ACHN (cell line): ENCODE measurements at regions not wholly inside any gene's neighbourhood (a gene's known extent, or its start where the extent isn't known, plus 50 kb on each side); places are given as distances from the start of the nearest gene placed in this dataset.
"Not testable (repeated sequence)": the region's sequence is repeated elsewhere in the genome, so short reads cannot be mapped to it uniquely, and the experiment has no call there.

Source experiments
- DNase-seq: peaks from one replicate; pipeline ENCODE4 v3.0.0-alpha.2; 2015
- in situ Hi-C: cut with HindIII; loops from 2 replicates; pipeline ENCODE4 v1.10.0; 2017; ENCODE audit warnings: low sequenced_read_pairs, low pct_ligation_motif_present, low pct_unique_long_range_greater_than_20kb

DNA sequence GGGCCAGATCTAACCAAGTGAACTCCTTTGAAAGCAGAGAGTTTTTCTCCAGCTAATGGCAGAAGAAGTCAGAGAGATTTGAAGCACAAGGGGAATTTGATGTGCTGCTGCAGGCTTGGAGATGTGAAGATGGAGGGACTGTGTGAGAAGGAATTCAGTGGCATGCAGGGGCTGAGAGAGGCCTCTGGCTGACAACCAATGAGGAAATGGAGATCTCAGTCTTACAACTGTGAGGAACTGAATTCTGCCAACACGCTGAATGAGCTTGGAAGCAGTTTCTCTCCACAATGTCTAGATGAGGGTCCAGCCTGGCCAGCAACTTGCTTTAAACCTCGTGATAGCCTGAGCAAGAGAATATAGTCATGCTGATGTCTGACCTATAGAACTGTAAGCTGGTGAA, 224.1 kb upstream of the DPP10 start:
- in situ Hi-C loops: no loop called here
- no peak for DNase-seq

DNA sequence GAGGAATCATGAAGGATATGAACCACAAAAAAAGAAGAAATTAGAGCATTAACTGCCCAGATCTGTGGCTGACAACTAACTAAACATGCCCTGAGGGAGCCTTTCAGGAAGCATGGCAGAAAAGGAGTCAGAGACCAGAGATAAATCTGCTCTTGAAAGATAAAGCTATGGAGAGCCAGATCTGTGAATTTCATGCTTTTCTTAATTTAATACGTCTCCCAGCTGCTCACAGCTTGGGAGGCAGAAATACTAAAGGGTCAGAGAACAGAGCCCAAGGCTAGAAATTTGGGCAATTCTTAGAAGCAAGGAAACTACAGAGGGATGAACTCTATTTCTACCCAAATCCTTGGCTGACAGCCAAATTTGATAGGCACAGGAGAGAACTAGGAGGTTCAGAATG, 223.0 kb upstream of the DPP10 start:
- DNase-seq: no peak
- in situ Hi-C loops: no loop called here

- no peak for DNase-seq
- in situ Hi-C loops: no loop called here
Measured at GRCh38 chr2:114222344-114222743, 220.1 kb upstream of the DPP10 start.

GRCh38 chr2:114231921-114232320, 210.5 kb upstream of the DPP10 start:
- no peak for DNase-seq
- in situ Hi-C loops: no loop called here

- DNase-seq: no peak
- in situ Hi-C loops: no loop called here
Measured at GRCh38 chr2:114237331-114237730, 205.1 kb upstream of the DPP10 start.

DNA sequence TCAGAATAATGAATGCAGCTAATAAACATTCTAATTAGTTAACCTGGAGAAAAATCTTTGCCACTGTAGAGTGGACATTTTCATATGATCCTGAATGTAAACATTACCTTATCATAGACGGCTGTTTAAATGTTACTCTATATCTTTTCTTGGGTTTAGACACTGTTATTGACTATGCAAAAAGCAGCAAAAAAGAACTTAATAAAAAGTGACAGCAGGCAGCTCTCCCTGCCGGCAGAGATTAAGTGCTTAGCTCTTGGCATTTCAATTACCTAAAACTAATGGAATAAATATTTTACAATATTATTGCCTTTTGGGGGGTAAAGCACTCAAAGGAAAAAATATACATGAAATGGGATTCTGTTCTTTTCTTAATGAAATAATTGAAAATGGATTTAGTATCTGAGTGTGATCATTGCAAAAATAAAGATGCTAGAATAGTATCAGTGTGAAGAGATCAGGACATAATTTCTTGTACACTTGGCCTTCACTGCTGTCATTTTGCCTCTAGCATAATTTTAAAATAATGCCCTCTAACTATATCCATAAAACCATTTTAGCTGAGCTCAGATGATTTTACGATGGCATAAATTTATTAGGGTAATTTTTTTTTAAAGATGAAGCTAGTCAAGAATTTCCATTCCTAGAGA, 203.4 kb upstream of the DPP10 start:
- DNase-seq: no peak
- in situ Hi-C loops: no loop called here

- in situ Hi-C loops: no loop called here
- DNase-seq: no peak
Measured at GRCh38 chr2:114248648-114249047, 193.8 kb upstream of the DPP10 start.

GRCh38 chr2:114252713-114253112, 189.7 kb upstream of the DPP10 start:
- in situ Hi-C loops: no loop called here
- no peak for DNase-seq

- in situ Hi-C loops: no loop called here
- DNase-seq: no peak
Measured at GRCh38 chr2:114254875-114255274, 187.6 kb upstream of the DPP10 start.

DNA sequence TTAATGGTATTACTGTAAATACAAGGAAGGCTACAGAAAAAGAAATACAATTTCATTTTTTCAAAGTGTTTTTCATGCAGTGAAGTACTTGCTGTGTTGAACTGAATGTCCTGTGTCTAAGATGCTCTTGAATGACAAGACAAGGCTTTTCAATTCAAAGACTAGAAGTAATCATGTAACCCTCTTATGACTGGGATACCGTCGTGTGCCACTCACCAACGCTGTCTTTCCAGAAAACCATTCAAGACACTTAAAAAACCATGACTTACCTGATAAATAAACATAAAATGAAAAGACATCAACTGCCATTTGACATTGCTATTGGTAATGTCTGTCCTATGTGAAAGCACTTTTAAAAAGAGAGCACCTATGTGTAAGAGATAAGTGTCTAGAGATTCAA, 183.1 kb upstream of the DPP10 start:
- in situ Hi-C loops: no loop called here
- DNase-seq: no peak

- no peak for DNase-seq
Measured at GRCh38 chr2:114261366-114261765, 181.1 kb upstream of the DPP10 start.

DNA sequence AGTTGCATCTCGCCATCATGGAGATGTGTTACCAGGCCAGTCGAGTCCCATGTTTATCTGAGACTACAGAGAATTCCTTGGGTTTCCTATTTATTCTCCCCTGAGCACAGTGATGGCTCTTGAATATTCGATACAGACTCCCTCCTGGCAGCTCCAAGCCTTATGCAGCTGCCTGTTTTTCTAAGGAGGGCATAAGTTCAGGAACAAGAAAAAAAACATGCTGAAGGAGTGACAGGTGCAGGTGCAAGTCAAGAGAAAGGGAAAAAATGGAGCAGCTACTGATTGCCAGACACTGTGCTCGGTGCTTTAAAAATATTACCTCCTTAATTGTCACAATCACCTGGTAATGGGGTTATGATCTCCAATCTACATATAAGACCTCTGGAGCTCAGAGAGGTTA, 177.2 kb upstream of the DPP10 start:
- in situ Hi-C loops: no loop called here
- no peak for DNase-seq

More at GRCh38 chr2:114261366-114261765, 181.1 kb upstream of the DPP10 start:
- in situ Hi-C loops: no loop called here

- in situ Hi-C loops: no loop called here
- no peak for DNase-seq
Measured at GRCh38 chr2:114274957-114275356, 167.5 kb upstream of the DPP10 start.

DNA sequence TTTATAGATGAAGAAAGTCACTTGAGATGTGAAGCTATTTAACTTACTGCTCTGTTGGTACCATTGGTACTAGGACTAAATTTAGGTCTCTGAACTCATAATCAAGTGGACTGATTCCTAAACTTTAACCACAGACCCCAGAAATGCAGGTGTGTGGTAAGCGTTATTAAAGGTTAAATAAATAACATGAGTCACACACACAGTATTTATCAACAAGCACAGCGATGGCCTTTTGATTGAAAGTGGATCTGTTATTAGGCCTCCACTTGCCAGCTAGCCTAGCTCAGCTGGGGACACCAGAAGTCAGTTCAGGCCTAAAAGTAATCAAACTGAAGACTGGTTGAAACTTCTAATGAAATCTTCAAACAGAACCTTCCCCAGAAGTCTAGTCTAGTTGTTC, 161.3 kb upstream of the DPP10 start:
- in situ Hi-C loops: no loop called here

DNA sequence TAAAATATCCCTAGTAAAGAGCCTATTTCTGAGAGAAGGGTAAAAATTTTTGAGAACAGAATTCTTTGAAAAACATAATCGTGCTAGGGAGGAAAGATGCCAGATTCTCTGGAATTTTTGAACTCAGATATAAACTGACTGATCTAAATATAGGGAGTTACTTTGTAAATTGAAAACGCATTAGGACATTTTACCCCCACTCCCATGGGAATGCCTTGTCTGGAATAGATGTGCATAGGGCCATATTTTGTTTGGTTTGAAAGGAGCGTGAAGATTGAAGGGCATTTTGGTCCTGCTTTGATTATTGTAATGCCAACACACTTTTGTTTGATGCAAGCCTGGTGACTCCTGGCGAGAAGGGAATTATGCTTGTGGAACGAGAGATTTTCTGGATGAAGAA, 158.7 kb upstream of the DPP10 start:
- DNase-seq: no peak
- in situ Hi-C loops: no loop called here

More for the DNA sequence above, 161.3 kb upstream of the DPP10 start:
- DNase-seq: no peak

GRCh38 chr2:114286438-114286837, 156.0 kb upstream of the DPP10 start:
- no peak for DNase-seq
- in situ Hi-C loops: no loop called here

- in situ Hi-C loops: no loop called here
- no peak for DNase-seq
Measured at GRCh38 chr2:114293355-114293754, 149.1 kb upstream of the DPP10 start.

- in situ Hi-C loops: no loop called here
- DNase-seq: no peak
Measured at GRCh38 chr2:114294741-114295140, 147.7 kb upstream of the DPP10 start.

DNA sequence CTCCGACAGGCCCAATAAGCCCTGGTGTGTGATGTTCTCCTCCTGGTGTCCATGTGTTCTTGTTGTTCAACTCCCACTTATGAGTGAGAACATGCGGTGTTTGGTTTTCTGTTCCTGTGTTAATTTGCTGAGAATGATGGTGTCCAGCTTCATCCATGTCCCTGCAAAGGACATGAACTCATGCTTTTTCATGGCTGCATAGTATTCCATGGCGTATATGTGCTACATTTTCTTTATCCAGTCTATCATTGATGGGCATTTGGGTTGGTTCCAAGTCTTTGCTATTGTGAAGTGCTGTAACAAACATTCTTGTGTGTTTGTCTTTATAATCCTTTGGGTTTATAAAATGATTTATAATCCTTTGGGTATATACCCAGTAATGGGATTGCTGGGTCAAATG, 142.1 kb upstream of the DPP10 start:
- DNase-seq, in situ Hi-C loops: not testable (repeated sequence)

DNA sequence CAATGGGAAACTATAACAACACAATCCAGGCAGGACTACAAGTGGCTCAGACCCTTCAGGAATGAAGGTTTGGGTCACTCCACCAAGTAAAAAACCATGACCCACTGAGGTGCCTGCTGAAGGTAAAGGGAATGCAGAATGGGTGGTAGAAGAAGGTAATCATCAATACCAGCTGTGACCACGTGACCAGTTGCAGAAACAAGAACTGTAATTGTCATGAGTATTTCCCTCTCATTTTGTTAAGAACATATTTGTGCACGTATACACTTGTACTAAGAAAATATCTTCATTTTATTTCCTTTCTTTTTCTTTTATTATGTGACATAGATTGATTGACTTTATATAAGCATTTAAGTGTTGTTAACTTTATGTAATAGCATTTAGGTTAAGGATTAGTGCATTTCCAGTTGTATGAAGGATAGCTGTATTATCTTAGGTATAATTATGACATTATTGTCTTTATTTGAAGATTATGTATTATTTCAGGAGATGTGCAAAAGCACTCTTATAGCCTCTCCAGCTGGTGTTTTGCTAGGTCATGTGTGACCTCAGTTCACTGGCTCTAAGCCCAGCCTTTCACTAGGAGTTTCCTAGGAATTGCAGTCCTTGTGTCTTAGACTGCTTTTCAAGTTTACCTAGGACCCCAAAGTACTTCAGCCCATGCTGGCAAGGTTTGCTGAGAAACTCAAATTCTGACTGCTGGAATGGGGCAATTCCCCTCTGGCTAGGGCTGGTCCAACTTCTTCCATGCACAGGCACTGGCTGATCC, 125.7 kb upstream of the DPP10 start:
- no peak for DNase-seq
- in situ Hi-C loops: no loop called here
